Lower leg skin (tissue), 4 donors: ENCODE measurements at regions not wholly inside any gene's neighbourhood (a gene's known extent, or its start where the extent isn't known, plus 50 kb on each side); places are given as distances from the start of the nearest gene placed in this dataset.

Experiments
- DNase-seq, 2 donors: peaks; one replicate each; pipeline ENCODE4 v3.0.0-alpha.2; 2019; ENCODE audit warnings: low spot score in 2 of 2
- H3K4me3 ChIP-seq: fragments of 200-600 bp; sonication (generic); 2 replicates; pipeline ENCODE4 v1.5.1; 2017; ENCODE audit warnings: mild to moderate bottlenecking, low read depth; ENCODE audit not compliant: poor library complexity, severe bottlenecking
- CTCF ChIP-seq, 3 donors: fragments of 450-650 bp; IDR thresholded peaks; one replicate each; pipeline ENCODE4 v1.5.1; 2016; ENCODE audit warnings: antibody characterized with exemption in 3 of 3, mild to moderate bottlenecking in 3 of 3, moderate library complexity in 2 of 3
- POLR2A ChIP-seq, 2 donors: fragments of 450-650 bp; IDR thresholded peaks; one replicate each; pipeline ENCODE4 v1.6.1; 2016 to 2017; ENCODE audit warnings: antibody characterized with exemption in 2 of 2, mild to moderate bottlenecking in 1 of 2, moderate library complexity in 1 of 2
- WGBS, 2 donors: methylation state at CpG; one replicate each; pipeline ENCODE4 v1.1.5; 2018; 5-methylcytosine and 5-hydroxymethylcytosine counted together
- intact Hi-C: fragments of 100-400 bp; cut with DNase I; formaldehyde crosslinking; loops from one replicate; pipeline ENCODE4 v1.15.0; 2023; ENCODE audit warnings: low total_unique reads

- H3K4me3 ChIP-seq = no peak overlapping the region
- TF ChIP-seq POLR2A (IDR thresholded peaks at IDR 0.05) (no peak), CTCF (IDR thresholded peaks at IDR 0.05) (no peak)
- DNase-seq = no peak
- 74 to 79% methylated on average over 1 of the region's 1 CpG for WGBS, 2 donors
- intact Hi-C loops = no loop called here
These were observed 148.3 kb upstream of the ARHGEF26 start for GRCh38 chr3:153972862-153973261.

- 44 to 54% methylated on average over 3 of the region's 3 CpGs for WGBS, 2 donors
- intact Hi-C loops = no loop called here
- no peak for TF ChIP-seq CTCF (IDR thresholded peaks at IDR 0.05)
- no peak for TF ChIP-seq POLR2A (IDR thresholded peaks at IDR 0.05)
- no peak overlapping the region for H3K4me3 ChIP-seq
- DNase-seq = no peak
These were observed 147.4 kb upstream of the ARHGEF26 start for GRCh38 chr3:153973722-153974265.

GRCh38 chr3:153974614-153975013 lies 146.6 kb upstream of the ARHGEF26 start:
- intact Hi-C loops = no loop called here
- H3K4me3 ChIP-seq = no peak overlapping the region
- DNase-seq = no peak
- TF ChIP-seq CTCF (IDR thresholded peaks at IDR 0.05) (no peak), POLR2A (IDR thresholded peaks at IDR 0.05) (no peak)

- no peak for DNase-seq
- WGBS, 2 donors = 10 to 11% methylated on average over 2 of the region's 2 CpGs
- H3K4me3 ChIP-seq = no peak overlapping the region
- intact Hi-C loops = no loop called here
- TF ChIP-seq POLR2A (IDR thresholded peaks at IDR 0.05) = no peak
These were observed 144.2 kb upstream of the ARHGEF26 start for GRCh38 chr3:153976891-153977554.

GRCh38 chr3:153978006-153978405 lies 143.2 kb upstream of the ARHGEF26 start:
- no peak overlapping the region for H3K4me3 ChIP-seq
- no peak for DNase-seq
- 45 to 69% methylated on average over 1 of the region's 1 CpG for WGBS, 2 donors
- no peak for TF ChIP-seq POLR2A (IDR thresholded peaks at IDR 0.05)
- TF ChIP-seq CTCF (IDR thresholded peaks at IDR 0.05) = no peak
- intact Hi-C loops = no loop called here

GRCh38 chr3:153979418-153980251 lies 141.6 kb upstream of the ARHGEF26 start:
- no peak for TF ChIP-seq POLR2A (IDR thresholded peaks at IDR 0.05)
- TF ChIP-seq CTCF (IDR thresholded peaks at IDR 0.05) = no peak
- no peak for DNase-seq
- intact Hi-C loops = no loop called here
- no peak overlapping the region for H3K4me3 ChIP-seq
- 80 to 83% methylated on average over 6 of the region's 6 CpGs for WGBS, 2 donors
